Breast epithelium (tissue), 4 donors: ENCODE measurements at regions not wholly inside any gene's neighbourhood (a gene's known extent, or its start where the extent isn't known, plus 50 kb on each side); places are given as distances from the start of the nearest gene placed in this dataset.

Experiments used
- DNase-seq, 2 donors: peaks; one replicate each; pipeline ENCODE4 v3.0.0-alpha.2; 2019; ENCODE audit warnings: low spot score in 2 of 2
- H3K27ac ChIP-seq, 2 donors: fragments of 200-600 bp; sonication (generic) in 1 of 2; one replicate each; pipeline ENCODE4 v1.5.1; 2016 to 2019; ENCODE audit warnings: mild to moderate bottlenecking in 1 of 2
- H3K27me3 ChIP-seq, 2 donors: fragments of 200-600 bp; sonication (generic) in 1 of 2; one replicate each; pipeline versions ENCODE4 v1.5.1 to v1.6.0; 2017 to 2019; ENCODE audit warnings: control low read depth in 1 of 2, mild to moderate bottlenecking in 1 of 2
- H3K36me3 ChIP-seq: fragments of 200-600 bp; one replicate; pipeline ENCODE4 v1.5.1; 2019
- H3K4me1 ChIP-seq, 2 donors: fragments of 200-600 bp; sonication (generic); one replicate each; pipeline ENCODE4 v1.5.1; 2016 to 2019; ENCODE audit warnings: control low read depth in 1 of 2
- H3K4me3 ChIP-seq, 3 donors: fragments of 200-600 bp; sonication (generic); 1 replicate in 2 of 3; 2 replicates in 1 of 3; pipeline ENCODE4 v1.5.1; 2016 to 2019; ENCODE audit warnings: mild to moderate bottlenecking in 3 of 3, moderate library complexity in 2 of 3
- H3K9me3 ChIP-seq, 2 donors: fragments of 200-600 bp; sonication (generic) in 1 of 2; one replicate each; pipeline ENCODE4 v1.5.1; 2016 to 2019; ENCODE audit warnings: control low read depth in 1 of 2
- POLR2A ChIP-seq: fragments of 450-650 bp; IDR thresholded peaks from one replicate; pipeline ENCODE4 v1.6.1; 2016; ENCODE audit warnings: antibody characterized with exemption, mild to moderate bottlenecking, moderate library complexity
- POLR2AphosphoS5 ChIP-seq, 3 donors: sonication (generic); formaldehyde crosslinking; IDR thresholded peaks; one replicate each; pipeline ENCODE4 v1.6.1; 2017; ENCODE audit warnings: antibody characterized with exemption in 3 of 3
- intact Hi-C: fragments of 100-400 bp; cut with DNase I; formaldehyde crosslinking; loops from one replicate; pipeline ENCODE4 v1.15.1; 2023; ENCODE audit warnings: low total_unique reads
- TF ChIP-seq, protein P1 (sequence below), 3 donors: fragments of 450-650 bp; IDR thresholded peaks; one replicate each; pipeline ENCODE4 v1.5.1; 2016 to 2017; ENCODE audit warnings: antibody characterized with exemption in 3 of 3, mild to moderate bottlenecking in 3 of 3, moderate library complexity in 3 of 3

DNA sequence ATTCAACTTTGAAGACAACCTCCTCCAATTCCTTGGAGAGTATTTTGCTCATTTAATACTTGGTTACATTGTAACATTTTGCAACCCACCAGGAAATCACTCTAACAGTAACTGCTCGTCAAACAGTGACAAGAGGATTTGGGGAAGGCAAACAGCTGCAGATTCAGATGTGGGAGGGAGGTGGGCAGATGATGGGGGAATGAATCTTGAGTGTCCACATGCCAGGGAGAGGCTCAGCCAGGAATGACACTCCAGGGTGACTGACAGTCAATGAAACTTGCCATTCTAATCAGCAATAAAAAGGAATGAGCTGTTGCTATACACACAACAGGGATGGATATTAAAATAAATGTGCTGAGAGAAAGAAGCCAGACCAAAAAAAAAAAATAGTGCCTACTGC lies 97.7 kb upstream of the ANKRD55 start:
- intact Hi-C loops: no loop called here
- Histone ChIP-seq H3K9me3 (peaks cover 5 to 6% of the 10 kb centered on the region in 2 donors), H3K27ac (no peak overlapping the region), H3K27me3 (no peaks in the 10 kb centered on the region), H3K4me3 (no peak overlapping the region), H3K36me3 (no peaks in the 10 kb centered on the region), H3K4me1 (no peaks in the 10 kb centered on the region)
- no peak for DNase-seq
- TF ChIP-seq POLR2A: no peak
- TF ChIP-seq POLR2AphosphoS5 (IDR thresholded peaks at IDR 0.05): no peak
- TF ChIP-seq, protein P1, sequence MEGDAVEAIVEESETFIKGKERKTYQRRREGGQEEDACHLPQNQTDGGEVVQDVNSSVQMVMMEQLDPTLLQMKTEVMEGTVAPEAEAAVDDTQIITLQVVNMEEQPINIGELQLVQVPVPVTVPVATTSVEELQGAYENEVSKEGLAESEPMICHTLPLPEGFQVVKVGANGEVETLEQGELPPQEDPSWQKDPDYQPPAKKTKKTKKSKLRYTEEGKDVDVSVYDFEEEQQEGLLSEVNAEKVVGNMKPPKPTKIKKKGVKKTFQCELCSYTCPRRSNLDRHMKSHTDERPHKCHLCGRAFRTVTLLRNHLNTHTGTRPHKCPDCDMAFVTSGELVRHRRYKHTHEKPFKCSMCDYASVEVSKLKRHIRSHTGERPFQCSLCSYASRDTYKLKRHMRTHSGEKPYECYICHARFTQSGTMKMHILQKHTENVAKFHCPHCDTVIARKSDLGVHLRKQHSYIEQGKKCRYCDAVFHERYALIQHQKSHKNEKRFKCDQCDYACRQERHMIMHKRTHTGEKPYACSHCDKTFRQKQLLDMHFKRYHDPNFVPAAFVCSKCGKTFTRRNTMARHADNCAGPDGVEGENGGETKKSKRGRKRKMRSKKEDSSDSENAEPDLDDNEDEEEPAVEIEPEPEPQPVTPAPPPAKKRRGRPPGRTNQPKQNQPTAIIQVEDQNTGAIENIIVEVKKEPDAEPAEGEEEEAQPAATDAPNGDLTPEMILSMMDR (IDR thresholded peaks at IDR 0.05): no peak

DNA sequence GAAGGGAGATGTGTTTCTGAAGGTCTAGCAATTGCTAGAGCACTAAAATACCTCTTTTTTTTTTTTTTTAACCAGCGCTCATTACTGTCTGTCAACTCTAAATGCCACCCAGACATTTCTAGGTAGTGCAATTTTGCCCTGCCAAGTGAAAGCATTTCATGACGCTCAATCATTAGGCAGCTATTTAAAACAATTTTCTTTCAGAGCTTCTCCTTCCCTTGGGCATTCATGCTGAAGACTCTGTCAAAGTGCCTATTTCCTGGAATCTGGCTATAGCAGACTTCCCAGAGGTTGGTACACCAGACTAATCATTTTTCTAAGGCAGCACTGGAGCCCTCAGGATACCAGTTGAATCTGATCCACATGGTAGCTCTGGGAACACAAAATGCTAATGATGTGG lies 97.0 kb upstream of the ANKRD55 start:
- H3K4me3 ChIP-seq: no peak overlapping the region
- no peak for DNase-seq
- no peak overlapping the region for H3K27ac ChIP-seq
- H3K27me3 ChIP-seq: no peaks in the 10 kb centered on the region
- H3K36me3 ChIP-seq: no peaks in the 10 kb centered on the region
- H3K9me3 ChIP-seq: peaks cover 2 to 3% of the 10 kb centered on the region in 2 donors
- intact Hi-C loops: no loop called here
- TF ChIP-seq POLR2A: no peak
- no peak for TF ChIP-seq POLR2AphosphoS5 (IDR thresholded peaks at IDR 0.05)
- TF ChIP-seq, protein P1 (IDR thresholded peaks at IDR 0.05): no peak
- no peaks in the 10 kb centered on the region for H3K4me1 ChIP-seq

DNA sequence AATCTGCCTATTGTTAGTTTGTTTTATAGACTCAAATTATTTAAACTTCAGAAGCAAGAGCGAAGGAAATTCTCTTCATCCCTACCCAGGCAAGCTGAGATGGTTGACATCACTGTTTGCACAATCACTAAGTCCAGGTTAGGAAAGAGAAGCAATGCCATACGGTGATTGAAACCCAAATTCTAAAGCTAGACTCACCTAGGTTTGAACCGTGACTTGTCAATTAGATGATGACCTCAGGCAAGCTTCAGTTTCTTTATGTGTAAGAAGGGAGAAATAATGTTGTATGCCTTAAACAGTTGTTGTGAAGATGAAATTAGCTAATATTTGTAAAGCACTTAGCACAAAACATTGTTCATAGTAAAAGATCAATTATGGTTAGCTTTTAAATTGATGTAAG lies 96.5 kb upstream of the ANKRD55 start:
- Histone ChIP-seq H3K4me1 (no peaks in the 10 kb centered on the region), H3K27ac (no peak overlapping the region), H3K9me3 (no peaks in the 10 kb centered on the region), H3K36me3 (no peaks in the 10 kb centered on the region), H3K27me3 (no peaks in the 10 kb centered on the region), H3K4me3 (no peak overlapping the region)
- TF ChIP-seq POLR2A: no peak
- TF ChIP-seq, protein P1 (IDR thresholded peaks at IDR 0.05): no peak
- TF ChIP-seq POLR2AphosphoS5 (IDR thresholded peaks at IDR 0.05): no peak
- intact Hi-C loops: no loop called here
- DNase-seq: no peak

DNA sequence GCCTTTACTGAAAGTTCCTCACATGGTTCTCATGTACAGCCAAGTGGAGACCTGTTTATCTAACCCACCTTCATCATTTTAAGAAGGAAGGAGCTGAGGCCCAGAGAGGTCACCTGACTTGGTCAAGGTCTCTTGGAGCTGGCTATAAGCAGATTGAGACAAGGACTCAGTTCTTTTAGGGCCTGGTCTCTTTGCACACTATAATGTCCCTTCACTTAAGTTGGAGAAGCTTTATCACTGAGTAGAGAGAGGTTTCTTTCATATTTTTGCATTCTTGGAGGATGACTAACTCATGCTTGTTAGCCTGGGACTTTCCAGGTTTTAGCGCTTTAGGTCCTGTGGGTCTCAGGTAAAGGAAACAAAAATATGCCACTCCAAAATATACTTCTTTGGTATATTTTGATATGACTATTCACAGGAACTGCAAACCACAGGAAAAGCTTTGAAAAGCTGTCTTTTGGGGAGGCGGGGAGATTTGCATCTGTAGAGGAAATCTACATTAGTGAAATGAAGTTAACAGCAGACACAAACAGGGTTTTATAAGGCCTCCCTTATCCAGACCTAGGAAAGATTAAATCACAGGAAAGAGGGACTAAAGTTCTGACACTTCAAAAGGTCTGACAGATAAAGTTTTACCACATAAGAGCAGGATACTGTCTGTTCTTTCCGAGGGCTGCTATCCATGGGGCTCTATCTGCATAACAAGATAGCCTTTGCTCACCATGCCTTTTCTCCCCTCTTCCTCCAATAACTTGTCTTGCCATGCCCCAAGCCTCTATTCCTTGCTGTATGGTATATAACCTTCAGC lies 95.8 kb upstream of the ANKRD55 start:
- TF ChIP-seq, protein P1 (IDR thresholded peaks at IDR 0.05): no peak
- Histone ChIP-seq H3K27ac (no peak overlapping the region), H3K36me3 (no peaks in the 10 kb centered on the region), H3K9me3 (no peaks in the 10 kb centered on the region), H3K4me1 (no peaks in the 10 kb centered on the region), H3K4me3 (no peak overlapping the region), H3K27me3 (no peaks in the 10 kb centered on the region)
- intact Hi-C loops: no loop called here
- no peak for DNase-seq

DNA sequence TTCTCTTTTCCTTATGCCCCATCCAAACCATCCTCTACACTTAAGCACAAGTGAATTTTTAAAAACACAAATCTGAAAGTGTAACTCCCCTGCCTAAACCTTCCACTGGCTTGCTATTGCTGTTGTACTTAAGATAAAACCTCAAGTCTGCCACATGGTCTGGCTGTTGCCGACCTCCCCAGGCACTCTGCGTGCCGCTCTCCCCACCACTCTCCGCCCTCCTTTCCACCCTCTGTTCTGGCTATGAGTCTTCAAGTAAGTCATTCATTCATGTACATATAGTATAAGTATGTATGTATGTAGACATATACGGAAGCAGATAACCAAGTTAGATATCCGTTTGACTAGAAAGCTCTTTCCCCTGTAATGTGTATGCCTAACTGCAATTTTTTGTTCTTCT lies 94.7 kb upstream of the ANKRD55 start:
- DNase-seq: no peak
- Histone ChIP-seq H3K27ac (no peak overlapping the region), H3K4me3 (no peak overlapping the region), H3K36me3 (no peaks in the 10 kb centered on the region), H3K4me1 (no peaks in the 10 kb centered on the region), H3K9me3 (no peaks in the 10 kb centered on the region), H3K27me3 (no peaks in the 10 kb centered on the region)
- no peak for TF ChIP-seq POLR2AphosphoS5 (IDR thresholded peaks at IDR 0.05)
- no peak for TF ChIP-seq POLR2A
- TF ChIP-seq, protein P1 (IDR thresholded peaks at IDR 0.05): no peak
- intact Hi-C loops: loop anchor here (1.0 kb wide), 1 partner anchor 34 kb away; no protein-coding TSS in a partner anchor
